KOPT-K1 (cell line): ENCODE measurements at regions not wholly inside any gene's neighbourhood (a gene's known extent, or its start where the extent isn't known, plus 50 kb on each side); places are given as distances from the start of the nearest gene placed in this dataset.

ENCODE experiments used
- H3K27ac ChIP-seq: fragments of 200-600 bp; sonication (generic); 2 replicates; pipeline ENCODE4 v1.5.1; 2016; ENCODE audit warnings: antibody characterized with exemption, mild to moderate bottlenecking, low read depth, low read length; ENCODE audit not compliant: poor library complexity, severe bottlenecking
- H3K36me3 ChIP-seq: fragments of 200-600 bp; sonication (generic); 2 replicates; pipeline ENCODE4 v1.5.1; 2017; ENCODE audit warnings: antibody characterized with exemption, mild to moderate bottlenecking, low read length, moderate library complexity; ENCODE audit not compliant: insufficient read depth
- H3K9me3 ChIP-seq: fragments of 200-600 bp; sonication (generic); 2 replicates; pipeline ENCODE4 v1.5.1; 2017; ENCODE audit warnings: antibody characterized with exemption, low read length, mild to moderate bottlenecking; ENCODE audit not compliant: insufficient read depth, poor library complexity, severe bottlenecking

- Histone ChIP-seq H3K9me3 (no peaks in the 10 kb centered on the region), H3K36me3 (no peaks in the 10 kb centered on the region)
Observed at GRCh38 chr10:89909752-89910151, 208.4 kb downstream of the KIF20B start.

GRCh38 chr10:89915021-89915420 lies 213.6 kb downstream of the KIF20B start:
- Histone ChIP-seq H3K27ac (no peak overlapping the region), H3K36me3 (no peaks in the 10 kb centered on the region), H3K9me3 (no peaks in the 10 kb centered on the region)

More at GRCh38 chr10:89909752-89910151, 208.4 kb downstream of the KIF20B start:
- no peak overlapping the region for H3K27ac ChIP-seq

GRCh38 chr10:89915968-89916367 lies 214.6 kb downstream of the KIF20B start:
- H3K9me3 ChIP-seq: no peaks in the 10 kb centered on the region
- no peak overlapping the region for H3K27ac ChIP-seq
- no peaks in the 10 kb centered on the region for H3K36me3 ChIP-seq

- H3K27ac ChIP-seq: no peak overlapping the region
- H3K9me3 ChIP-seq: no peaks in the 10 kb centered on the region
- H3K36me3 ChIP-seq: no peaks in the 10 kb centered on the region
Observed at GRCh38 chr10:89916468-89917215, 215.3 kb downstream of the KIF20B start.

GRCh38 chr10:89921403-89921802 lies 220.0 kb downstream of the KIF20B start:
- no peaks in the 10 kb centered on the region for H3K9me3 ChIP-seq
- no peaks in the 10 kb centered on the region for H3K36me3 ChIP-seq
- no peak overlapping the region for H3K27ac ChIP-seq

GRCh38 chr10:89923661-89924060 lies 222.3 kb downstream of the KIF20B start:
- no peaks in the 10 kb centered on the region for H3K36me3 ChIP-seq
- no peak overlapping the region for H3K27ac ChIP-seq
- H3K9me3 ChIP-seq: no peaks in the 10 kb centered on the region

- Histone ChIP-seq H3K27ac (no peak overlapping the region), H3K36me3 (no peaks in the 10 kb centered on the region), H3K9me3 (no peaks in the 10 kb centered on the region)
Observed at GRCh38 chr10:89924261-89924660, 222.9 kb downstream of the KIF20B start.

GRCh38 chr10:89926736-89927135 lies 225.3 kb downstream of the KIF20B start:
- Histone ChIP-seq H3K9me3 (no peaks in the 10 kb centered on the region), H3K36me3 (no peaks in the 10 kb centered on the region), H3K27ac (no peak overlapping the region)

- no peak overlapping the region for H3K27ac ChIP-seq
- H3K36me3 ChIP-seq: no peaks in the 10 kb centered on the region
- no peaks in the 10 kb centered on the region for H3K9me3 ChIP-seq
Observed at GRCh38 chr10:89929282-89930026, 228.1 kb downstream of the KIF20B start.

GRCh38 chr10:89937494-89937893 lies 236.1 kb downstream of the KIF20B start:
- Histone ChIP-seq H3K9me3 (no peaks in the 10 kb centered on the region), H3K27ac (no peak overlapping the region), H3K36me3 (no peaks in the 10 kb centered on the region)

- Histone ChIP-seq H3K9me3 (no peaks in the 10 kb centered on the region), H3K36me3 (no peaks in the 10 kb centered on the region), H3K27ac (no peak overlapping the region)
Observed at GRCh38 chr10:89940076-89940475, 238.7 kb downstream of the KIF20B start.

- H3K27ac ChIP-seq: no peak overlapping the region
- H3K9me3 ChIP-seq: no peaks in the 10 kb centered on the region
- no peaks in the 10 kb centered on the region for H3K36me3 ChIP-seq
Observed at GRCh38 chr10:89942217-89942616, 240.8 kb downstream of the KIF20B start.

- Histone ChIP-seq H3K36me3 (no peaks in the 10 kb centered on the region), H3K9me3 (no peaks in the 10 kb centered on the region), H3K27ac (no peak overlapping the region)
Observed at GRCh38 chr10:89944138-89944537, 242.7 kb downstream of the KIF20B start.

GRCh38 chr10:89946106-89946505 lies 244.7 kb downstream of the KIF20B start:
- no peak overlapping the region for H3K27ac ChIP-seq
- H3K36me3 ChIP-seq: no peaks in the 10 kb centered on the region
- H3K9me3 ChIP-seq: no peaks in the 10 kb centered on the region

GRCh38 chr10:89949496-89949895 lies 248.1 kb downstream of the KIF20B start:
- H3K27ac ChIP-seq: no peak overlapping the region
- H3K9me3 ChIP-seq: no peaks in the 10 kb centered on the region
- H3K36me3 ChIP-seq: no peaks in the 10 kb centered on the region

GRCh38 chr10:89952325-89952724 lies 250.9 kb downstream of the KIF20B start:
- Histone ChIP-seq H3K27ac (no peak overlapping the region), H3K36me3 (no peaks in the 10 kb centered on the region), H3K9me3 (no peaks in the 10 kb centered on the region)
